ENCODE measurements at regions not wholly inside any gene's neighbourhood (a gene's known extent, or its start where the extent isn't known, plus 50 kb on each side); places are given as distances from the start of the nearest gene placed in this dataset.
"Not testable (repeated sequence)": the region's sequence is repeated elsewhere in the genome, so short reads cannot be mapped to it uniquely, and the experiment has no call there.

- no peak for TF ChIP-seq POLR2A (IDR thresholded peaks at IDR 0.05)
- no peak for TF ChIP-seq POLR2AphosphoS5 (IDR thresholded peaks at IDR 0.05)
- TF ChIP-seq, protein P1, sequence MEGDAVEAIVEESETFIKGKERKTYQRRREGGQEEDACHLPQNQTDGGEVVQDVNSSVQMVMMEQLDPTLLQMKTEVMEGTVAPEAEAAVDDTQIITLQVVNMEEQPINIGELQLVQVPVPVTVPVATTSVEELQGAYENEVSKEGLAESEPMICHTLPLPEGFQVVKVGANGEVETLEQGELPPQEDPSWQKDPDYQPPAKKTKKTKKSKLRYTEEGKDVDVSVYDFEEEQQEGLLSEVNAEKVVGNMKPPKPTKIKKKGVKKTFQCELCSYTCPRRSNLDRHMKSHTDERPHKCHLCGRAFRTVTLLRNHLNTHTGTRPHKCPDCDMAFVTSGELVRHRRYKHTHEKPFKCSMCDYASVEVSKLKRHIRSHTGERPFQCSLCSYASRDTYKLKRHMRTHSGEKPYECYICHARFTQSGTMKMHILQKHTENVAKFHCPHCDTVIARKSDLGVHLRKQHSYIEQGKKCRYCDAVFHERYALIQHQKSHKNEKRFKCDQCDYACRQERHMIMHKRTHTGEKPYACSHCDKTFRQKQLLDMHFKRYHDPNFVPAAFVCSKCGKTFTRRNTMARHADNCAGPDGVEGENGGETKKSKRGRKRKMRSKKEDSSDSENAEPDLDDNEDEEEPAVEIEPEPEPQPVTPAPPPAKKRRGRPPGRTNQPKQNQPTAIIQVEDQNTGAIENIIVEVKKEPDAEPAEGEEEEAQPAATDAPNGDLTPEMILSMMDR (IDR thresholded peaks at IDR 0.05 in 8 of 11, conservative IDR thresholded peaks at IDR 0.05 in 3 of 11): no peak
- H3K9me3 ChIP-seq: no peaks in the 10 kb centered on the region
- H3K36me3 ChIP-seq: no peaks in the 10 kb centered on the region
- intact Hi-C loops (cut with DNase I; ENCODE audit: low total_unique reads): no loop called here
- H3K27ac ChIP-seq: no peak overlapping the region
- no peak for DNase-seq
- H3K27me3 ChIP-seq (replicated peaks in 1 of 7): peaks cover 0 to 2% (median 0%) of the 10 kb centered on the region in 7 donors
- H3K4me3 ChIP-seq: no peak overlapping the region
- H3K4me1 ChIP-seq: no peaks in the 10 kb centered on the region
- WGBS, 5 donors: 79 to 87% (median 84%) methylated on average over 9 to 13 of the region's 13 CpGs
Observed at GRCh38 chr15:79157631-79158592, 67.3 kb upstream of the RASGRF1 start.

GRCh38 chr15:79156704-79157375, 66.3 kb upstream of the RASGRF1 start:
- 71 to 86% (median 82%) methylated on average over 7 of the region's 7 CpGs for WGBS, 5 donors
- Histone ChIP-seq H3K36me3 (no peaks in the 10 kb centered on the region), H3K4me1 (no peaks in the 10 kb centered on the region), H3K4me3 (no peak overlapping the region), H3K9me3 (no peaks in the 10 kb centered on the region), H3K27me3 (replicated peaks in 1 of 7) (peaks cover 0 to 4% (median 0%) of the 10 kb centered on the region in 7 donors), H3K27ac (no peak overlapping the region)
- intact Hi-C loops (cut with DNase I; ENCODE audit: low total_unique reads): no loop called here
- DNase-seq: no peak
- TF ChIP-seq POLR2AphosphoS5 (IDR thresholded peaks at IDR 0.05) (no peak), POLR2A (IDR thresholded peaks at IDR 0.05) (no peak)

- peaks cover 0 to 9% (median 6%) of the 10 kb centered on the region in 8 donors for H3K9me3 ChIP-seq
- DNase-seq: no peak
- H3K36me3 ChIP-seq: no peaks in the 10 kb centered on the region
- intact Hi-C loops (cut with DNase I; ENCODE audit: low total_unique reads): no loop called here
- H3K4me1 ChIP-seq: no peaks in the 10 kb centered on the region
- 18 to 42% (median 29%) methylated on average over 9 of the region's 9 CpGs for WGBS, 5 donors
- TF ChIP-seq POLR2A (IDR thresholded peaks at IDR 0.05) (no peak), POLR2AphosphoS5 (IDR thresholded peaks at IDR 0.05) (no peak)
- TF ChIP-seq, protein P1 (IDR thresholded peaks at IDR 0.05 in 8 of 11, conservative IDR thresholded peaks at IDR 0.05 in 3 of 11): no peak
- no peak overlapping the region for H3K27ac ChIP-seq
- H3K27me3 ChIP-seq (replicated peaks in 1 of 7): peaks cover 0 to 4% (median 0%) of the 10 kb centered on the region in 7 donors
- H3K4me3 ChIP-seq: no peak overlapping the region
Observed at GRCh38 chr15:79154483-79155135, 64.0 kb upstream of the RASGRF1 start.

GRCh38 chr15:79144290-79144689, 53.7 kb upstream of the RASGRF1 start:
- DNase-seq; H3K36me3 ChIP-seq; H3K4me1 ChIP-seq; H3K27ac ChIP-seq; H3K4me3 ChIP-seq; intact Hi-C loops (cut with DNase I; ENCODE audit: low total_unique reads): not testable (repeated sequence)
- Histone ChIP-seq H3K9me3 (peaks cover 0 to 51% (median 40%) of the 10 kb centered on the region in 8 donors), H3K27me3 (replicated peaks in 1 of 7) (peaks cover 0 to 12% (median 0%) of the 10 kb centered on the region in 7 donors)
- 83 to 100% (median 96%) methylated on average over 1 of the region's 1 CpG for WGBS, 5 donors
